Stimulated activated CD4-positive, alpha-beta T cell treated with anti-CD3 and anti-CD28 coated beads, Interleukin-1b, Interleukin-23, amount 100 ng/mL, for 1 hour (primary cell): ENCODE measurements at regions not wholly inside any gene's neighbourhood (a gene's known extent, or its start where the extent isn't known, plus 50 kb on each side); places are given as distances from the start of the nearest gene placed in this dataset.
"Not testable (repeated sequence)": the region's sequence is repeated elsewhere in the genome, so short reads cannot be mapped to it uniquely, and the experiment has no call there.

ENCODE experiments used
- DNase-seq, 2 donors: peaks; one replicate each; pipeline ENCODE4 v3.0.0-alpha.2; 2020; ENCODE audit warnings: low read depth in 2 of 2

- no peak for DNase-seq
These were observed 159.3 kb downstream of the TTC8 start for GRCh38 chr14:88983755-88984154.

- DNase-seq, result no peak
These were observed 161.2 kb downstream of the TTC8 start for GRCh38 chr14:88985654-88986053.

GRCh38 chr14:88986146-88986841 is 161.8 kb downstream of the TTC8 start:
- no peak for DNase-seq

DNA sequence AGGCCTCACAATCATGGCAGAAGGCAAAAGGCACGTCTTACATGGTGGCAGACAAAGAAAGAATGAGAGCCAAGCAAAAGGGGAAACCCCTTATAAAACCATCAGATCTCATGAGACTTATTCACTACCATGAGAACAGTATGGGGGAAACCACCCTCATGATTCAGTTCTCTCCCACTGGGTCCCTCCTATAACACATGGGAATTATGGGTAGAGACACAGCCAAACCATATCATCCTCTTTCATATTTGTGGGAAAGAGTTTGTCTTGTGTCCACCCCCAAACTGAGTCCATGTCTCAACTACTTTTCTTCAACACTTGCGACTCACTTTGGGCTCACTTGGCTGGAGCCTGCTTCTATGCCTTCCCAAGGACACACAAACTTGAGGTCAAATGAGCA is 162.5 kb downstream of the TTC8 start:
- not testable (repeated sequence) for DNase-seq

DNA sequence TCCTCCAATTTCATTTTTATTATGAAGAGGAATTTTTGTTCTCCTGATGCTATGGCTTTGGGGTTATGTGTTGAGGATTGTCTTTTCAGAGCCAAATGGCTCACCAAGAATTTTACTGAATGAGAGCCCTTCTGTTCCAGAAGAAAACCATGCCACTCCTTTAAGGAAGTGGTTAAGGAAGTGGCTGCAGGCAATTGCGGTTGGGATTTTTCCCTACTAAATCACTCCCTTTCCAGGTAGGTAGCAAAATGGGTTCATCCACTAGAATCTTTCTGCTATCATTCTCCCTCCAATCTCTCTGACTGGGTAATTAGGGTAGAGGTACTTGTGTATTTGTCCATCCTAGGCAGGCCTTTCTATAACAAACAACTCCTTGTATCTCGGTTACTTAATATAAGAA is 163.1 kb downstream of the TTC8 start:
- DNase-seq, result no peak

- DNase-seq, result no peak
These were observed 165.5 kb downstream of the TTC8 start for GRCh38 chr14:88989911-88990310.

DNA sequence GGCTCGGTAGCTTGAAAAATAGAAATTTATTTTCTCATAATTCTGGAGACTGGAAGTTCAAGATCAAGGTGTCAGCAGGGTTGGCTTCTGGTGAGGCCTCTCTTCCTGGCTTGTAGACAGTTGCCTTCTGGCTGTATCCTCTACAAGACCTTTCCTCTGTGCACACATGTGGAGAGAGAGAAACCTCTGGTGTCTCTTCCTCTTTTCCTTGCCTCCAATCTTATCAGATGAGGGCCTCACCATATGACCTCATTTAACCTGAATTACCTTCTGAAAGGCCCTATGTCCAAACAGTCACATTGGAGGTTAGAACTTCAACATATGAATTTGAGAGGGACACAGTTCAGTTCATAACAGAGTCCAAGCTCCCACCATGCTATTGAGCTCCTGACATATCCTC is 166.4 kb downstream of the TTC8 start:
- no peak for DNase-seq

- DNase-seq, result no peak
These were observed 167.6 kb downstream of the TTC8 start for GRCh38 chr14:88992011-88992410.

DNA sequence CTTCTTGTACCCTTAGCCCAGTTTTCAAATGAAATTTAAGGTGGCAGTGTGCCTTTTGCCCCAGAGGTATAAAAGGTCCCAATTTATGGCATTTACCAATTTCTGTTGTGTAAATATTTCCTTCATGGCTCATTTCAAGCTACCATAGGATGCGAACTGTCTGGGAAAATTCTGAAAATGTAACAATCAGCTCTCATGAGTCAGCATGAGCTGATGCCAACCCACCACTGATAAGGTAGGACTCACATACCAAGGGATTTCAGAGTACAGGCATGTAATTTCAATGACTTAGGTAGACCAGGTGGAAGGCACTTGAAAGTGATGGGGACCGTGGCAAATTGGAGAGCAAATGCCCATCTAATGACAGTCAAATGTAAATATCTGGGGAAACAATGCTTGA is 169.5 kb downstream of the TTC8 start:
- DNase-seq, result no peak

DNA sequence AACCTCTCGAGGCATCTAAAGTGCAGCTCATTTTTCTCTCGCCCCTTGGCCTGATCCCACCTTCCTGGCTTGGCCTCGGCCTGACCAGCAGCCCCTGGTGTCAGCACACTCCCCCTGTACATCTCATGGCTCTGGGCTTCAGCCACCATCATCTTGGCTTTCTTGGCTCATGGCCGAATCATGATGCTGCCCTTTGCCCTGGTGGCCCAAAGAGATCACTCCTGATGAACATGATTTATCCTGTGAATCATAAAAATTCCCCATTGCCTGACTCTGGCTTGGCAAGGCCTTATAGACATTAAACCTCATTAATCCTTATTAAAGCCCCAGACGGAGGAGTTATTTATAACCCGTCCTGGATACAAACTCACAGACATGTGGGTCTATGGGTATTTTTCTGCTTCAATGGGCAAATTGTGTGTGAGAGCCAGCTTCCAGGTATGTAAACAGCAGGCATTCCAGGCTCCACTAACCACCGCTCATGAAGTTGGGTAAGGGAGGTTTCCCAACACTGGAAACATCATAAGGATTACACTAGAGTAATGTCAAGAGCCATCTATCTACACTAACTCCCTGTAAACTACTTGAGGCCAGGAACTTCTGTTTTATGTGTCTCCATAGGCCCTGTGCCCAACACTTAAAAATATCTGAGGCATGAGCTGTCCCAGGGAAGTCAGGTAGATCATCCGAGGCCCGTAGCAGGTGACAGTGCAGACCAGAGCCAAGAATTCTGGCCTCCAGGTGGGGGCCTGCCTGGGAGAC is 171.2 kb downstream of the TTC8 start:
- DNase-seq, result no peak

DNA sequence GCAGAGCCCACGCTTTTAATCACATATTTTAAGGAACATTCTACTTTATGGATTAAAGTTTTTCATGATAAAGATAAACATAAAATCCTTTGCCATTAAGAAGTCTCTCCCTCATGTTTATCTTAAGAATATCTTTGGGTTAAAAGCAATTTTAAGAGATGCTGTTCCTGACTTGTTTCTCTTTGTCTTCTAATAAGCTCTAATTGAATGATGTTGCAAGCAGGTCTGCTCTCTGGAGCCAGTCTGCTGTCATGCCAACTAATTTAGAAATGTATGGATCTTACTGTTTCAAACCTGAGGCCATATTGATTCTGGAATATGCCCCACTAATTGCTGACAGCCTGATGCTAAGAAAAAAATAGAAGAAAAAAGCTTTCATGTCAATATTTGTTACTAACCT is 173.6 kb downstream of the TTC8 start:
- no peak for DNase-seq

GRCh38 chr14:88999137-88999536 is 174.7 kb downstream of the TTC8 start:
- DNase-seq, result no peak

DNA sequence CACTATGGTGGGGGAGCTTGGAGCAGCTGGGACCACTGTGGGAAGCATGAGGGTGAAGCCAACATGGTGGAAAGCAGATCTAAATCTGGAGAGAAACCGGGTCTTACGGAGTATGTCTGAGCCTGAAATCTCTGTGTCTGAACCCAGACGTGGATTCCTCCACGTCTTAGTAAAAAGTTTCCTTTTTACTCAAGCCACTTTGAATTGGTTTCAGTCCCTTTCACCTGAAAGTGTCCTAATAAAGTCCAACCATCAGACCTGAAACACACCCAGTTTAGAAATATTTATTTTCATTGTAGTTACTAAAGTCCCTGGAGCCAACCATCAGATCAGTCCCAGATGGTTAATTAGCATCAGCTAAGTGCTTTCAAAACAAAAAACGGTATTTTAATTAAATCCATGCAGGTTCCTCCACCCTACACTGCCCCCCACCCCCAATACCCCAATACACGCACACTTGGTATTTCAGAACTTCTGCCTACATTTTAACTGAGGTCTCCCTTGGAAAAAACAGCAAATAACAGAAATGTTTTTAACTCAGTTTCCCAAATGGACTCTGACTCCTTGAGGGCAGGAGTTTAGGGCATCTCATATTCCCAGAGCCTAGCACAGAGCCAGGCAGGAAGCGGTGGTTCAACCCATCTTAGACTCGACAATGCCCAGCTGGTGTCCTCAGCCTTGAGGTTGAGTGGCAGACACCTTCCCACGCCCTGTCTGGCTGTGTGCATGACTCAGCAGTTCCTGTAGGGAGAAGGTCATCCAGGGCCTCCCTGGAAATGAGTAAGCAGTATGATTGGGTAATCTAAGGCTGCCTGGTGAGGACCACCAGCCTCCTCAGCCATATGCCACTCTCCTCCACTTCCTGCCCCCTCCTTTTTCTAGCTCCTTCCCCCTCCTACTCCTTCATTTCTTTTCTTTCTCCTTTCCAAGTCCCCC is 175.8 kb downstream of the TTC8 start:
- no peak for DNase-seq

DNA sequence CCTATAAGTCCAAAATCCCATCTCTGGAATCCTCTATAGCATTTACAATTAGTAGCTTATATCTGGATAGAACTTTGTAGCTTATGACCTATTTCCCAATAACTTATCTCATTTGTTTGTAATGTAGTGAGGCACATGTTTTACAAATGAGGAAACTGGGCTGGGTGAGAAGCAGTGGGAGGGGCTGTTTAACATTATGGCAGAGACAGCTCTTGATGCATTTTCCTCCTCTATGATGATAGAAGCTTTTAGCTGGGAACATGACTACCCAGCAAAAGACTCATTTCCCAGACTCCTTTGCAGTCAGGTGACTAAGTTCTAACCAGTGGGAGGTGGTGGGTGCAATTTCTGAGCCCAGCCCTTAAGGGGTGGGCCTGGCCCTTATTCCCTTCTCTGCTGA is 179.7 kb downstream of the TTC8 start:
- no peak for DNase-seq

DNA sequence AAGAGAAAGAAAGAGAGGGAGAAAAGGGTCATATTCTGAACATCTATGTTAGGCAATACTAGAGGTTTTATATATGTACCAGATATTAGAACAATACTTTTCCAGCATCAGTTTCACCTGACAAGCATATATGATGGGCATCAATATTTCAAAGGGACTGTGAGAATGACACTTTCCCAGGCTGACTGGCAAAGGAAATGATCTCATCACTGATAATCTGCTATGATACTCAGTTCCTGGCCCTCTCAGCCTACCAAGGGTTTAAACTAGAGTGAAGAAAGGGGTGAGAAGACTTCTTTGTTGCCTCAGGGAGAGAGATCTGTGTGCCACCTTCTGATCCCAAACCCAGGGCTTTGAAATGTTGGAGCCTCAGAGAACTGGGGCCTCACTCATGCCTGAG is 183.5 kb downstream of the TTC8 start:
- no peak for DNase-seq

DNA sequence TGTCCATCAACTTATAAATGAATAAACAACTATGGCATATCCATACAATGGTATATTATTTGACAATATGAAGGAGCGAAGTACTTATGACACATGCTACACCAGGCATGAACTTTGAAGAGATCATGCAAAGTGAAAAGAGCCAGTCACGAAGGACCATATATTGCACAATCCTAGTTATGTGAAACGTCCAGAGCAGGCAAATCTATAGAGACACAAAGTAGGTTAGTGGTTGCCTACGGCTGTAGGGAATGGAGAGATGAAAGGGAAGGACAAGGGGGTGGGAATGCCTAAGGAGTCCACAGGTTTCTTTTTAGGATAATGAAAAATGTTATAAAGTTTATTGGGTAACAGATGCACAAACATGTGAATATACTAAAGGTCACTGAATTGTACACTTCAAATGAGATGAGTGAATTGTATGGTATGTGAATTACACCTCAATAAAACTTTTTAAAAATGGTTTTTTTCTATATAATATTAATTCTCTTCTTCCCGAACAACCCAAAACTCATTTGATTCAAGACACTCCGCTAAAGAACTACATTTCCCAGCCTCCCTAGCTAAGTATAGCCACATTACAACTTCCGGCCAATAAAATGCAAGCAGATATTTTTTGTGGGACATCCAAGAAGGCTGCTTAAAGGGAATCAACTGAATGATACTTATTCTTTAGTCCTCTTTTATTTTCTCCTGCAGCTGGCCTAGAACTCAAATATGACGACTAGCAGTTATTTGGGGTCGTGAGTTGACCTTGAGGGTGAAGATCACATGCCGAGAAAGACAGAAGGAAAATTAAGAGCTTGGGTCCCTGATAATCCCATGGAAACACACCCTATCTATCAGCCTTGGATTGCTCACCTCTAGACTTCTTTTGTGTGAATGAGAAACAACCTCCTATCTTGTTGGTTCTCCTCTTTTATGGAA is 187.2 kb downstream of the TTC8 start:
- no peak for DNase-seq

DNA sequence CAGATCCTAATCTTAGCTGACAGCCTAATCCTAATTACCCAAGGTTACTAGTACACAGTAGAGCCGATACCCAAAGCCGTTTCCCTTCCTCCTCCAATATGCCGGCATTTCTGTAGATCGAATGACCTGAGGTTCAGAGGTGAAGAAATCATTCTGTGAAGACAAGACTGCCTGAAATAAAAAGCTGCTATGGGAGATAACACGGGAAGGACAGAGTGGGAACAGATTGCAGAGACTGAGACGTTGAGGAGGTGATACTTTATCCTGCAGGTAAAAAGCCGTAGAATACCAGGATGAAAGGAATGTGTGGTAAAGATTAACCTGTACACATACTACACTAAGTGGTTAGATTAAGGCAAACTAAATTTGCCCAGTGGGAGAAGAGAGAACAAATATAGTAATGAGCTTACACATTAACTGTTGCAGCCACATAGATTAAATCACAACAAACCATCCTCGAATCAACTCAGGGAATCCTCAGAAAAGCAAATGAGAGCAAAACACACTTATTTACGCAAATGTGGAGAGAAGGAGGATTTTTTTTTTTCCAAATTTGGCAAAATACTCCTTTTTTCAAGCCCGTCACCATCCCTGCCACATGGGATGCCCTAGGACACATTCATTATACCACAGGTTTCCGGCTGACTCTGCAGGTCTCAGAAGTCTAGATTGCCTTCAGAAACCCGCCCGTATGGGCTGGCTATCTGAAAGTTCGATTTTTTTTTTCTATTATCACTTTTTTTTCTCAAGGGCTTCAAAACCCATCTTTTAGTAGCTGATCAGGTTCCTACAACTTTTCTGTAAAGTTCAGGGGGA is 188.0 kb downstream of the TTC8 start:
- no peak for DNase-seq

DNA sequence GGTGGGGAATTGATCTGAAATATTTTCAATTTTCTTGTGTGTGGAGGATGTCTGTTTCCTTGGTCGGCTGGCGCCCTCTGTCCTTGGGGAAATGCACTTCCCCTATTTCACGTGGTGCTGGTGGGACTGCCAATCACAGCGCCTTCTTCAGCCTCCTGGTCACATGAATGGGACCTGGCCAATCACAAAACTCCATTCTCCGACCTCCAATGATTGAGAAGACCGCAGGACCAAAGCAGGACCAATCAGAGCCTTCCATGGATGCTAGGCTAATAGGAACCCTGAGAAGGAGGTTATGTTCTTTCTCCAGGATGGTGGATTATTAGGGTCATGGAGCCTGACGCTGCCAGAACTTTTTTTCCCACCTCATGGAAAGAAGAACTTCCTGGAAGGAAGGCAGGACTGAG is 188.7 kb downstream of the TTC8 start:
- no peak for DNase-seq

DNA sequence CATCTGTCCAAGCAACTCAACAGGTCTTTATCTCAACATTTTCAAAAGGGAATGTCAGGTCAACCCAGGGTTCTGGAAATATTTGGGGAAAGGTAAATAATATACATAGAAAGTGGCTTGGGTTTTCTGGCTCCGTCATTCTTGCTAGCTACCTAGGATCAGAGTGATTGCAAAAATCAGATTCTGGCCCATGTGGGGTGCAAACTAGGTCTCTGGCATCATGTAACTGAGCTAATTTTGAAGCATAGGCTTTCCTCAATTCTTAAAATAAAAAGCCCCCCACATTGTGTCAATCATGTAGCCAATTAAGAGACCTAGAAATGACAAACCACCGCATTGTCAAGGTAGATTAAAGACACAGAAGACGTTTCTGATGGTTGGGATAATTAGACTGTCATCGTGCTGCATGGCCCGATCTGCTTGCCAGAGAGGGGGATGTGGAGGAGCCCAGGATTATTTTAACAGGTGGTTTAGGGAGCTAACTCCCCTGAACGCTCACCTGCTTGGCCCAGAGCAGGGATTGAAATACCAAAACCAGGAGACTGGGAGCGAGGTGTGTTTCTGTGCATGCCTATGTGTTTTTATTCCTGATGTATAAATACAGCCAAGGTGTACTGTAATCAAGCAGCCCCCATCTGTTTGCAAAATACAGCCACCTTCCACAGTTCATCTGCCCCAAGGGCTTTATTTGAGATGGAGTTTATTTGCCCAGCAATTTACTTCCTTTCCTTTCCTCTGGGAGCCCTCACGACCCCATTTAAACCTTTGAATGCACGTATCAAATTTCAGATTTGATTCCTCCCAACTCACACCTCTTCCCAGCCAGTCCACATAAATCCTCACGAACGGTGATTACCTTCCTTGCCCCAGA is 189.5 kb downstream of the TTC8 start:
- no peak for DNase-seq

- DNase-seq, result no peak
These were observed 190.1 kb downstream of the TTC8 start for GRCh38 chr14:89014569-89014850.
